ENCODE measurements at regions not wholly inside any gene's neighbourhood (a gene's known extent, or its start where the extent isn't known, plus 50 kb on each side); places are given as distances from the start of the nearest gene placed in this dataset.
"Not testable (repeated sequence)": the region's sequence is repeated elsewhere in the genome, so short reads cannot be mapped to it uniquely, and the experiment has no call there.

DNA sequence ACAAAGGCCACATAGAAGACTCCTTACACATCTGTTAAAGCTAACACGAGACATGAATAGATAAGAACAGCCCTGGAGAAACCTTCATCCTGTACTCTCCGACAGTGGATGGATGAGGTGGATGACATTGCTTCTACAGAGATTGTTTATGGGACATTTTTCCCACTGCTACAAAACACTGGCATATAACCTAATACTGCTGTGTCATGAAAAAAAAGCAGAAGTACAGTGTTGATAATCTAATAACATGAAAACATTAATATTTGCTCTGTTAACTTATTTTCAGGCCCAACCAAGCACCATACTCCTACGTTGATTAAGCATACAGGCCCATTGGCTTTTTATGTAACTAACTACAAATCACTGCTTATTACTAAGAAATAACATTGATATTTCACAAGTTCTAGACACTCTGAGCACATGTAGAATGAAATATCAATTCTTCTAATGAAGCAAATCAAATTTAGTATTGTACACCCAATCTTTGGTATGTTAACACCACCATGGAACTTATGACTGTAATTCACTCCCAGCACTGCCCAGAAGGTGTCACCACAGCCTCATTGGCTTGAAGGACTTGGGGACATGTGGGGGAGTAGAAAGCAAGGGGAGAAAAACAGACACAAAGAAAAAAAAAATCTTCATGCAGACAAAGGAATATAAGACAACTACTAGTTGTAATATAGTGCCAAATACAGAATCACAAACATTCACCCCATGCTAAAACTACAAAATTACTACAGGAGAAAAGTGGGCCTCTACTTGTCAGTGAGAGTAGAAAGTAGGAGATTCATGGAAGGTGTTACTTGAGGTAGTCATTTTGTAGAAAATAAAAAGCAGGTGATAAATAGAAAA, 330.0 kb upstream of the PMFBP1 start:
- DNase-seq = peak; percentile 71

DNA sequence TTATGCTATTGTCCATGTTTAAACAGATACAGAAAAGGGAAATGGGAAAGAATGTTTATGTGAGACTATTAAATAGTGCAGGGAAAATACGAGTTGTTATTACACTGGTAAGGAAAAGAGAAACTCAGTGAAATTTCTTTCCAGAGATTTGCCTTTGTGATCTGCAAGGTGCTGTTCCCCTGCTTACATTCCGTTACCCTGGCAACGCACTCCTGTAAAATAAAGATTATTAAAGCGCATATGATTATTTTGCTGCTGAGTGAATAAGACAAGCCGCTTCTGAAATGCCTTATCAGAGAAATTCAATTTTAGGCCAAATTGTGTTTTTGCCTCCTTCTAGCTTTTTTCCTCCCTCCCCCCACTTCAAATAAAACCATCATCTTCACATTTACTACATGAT, 328.6 kb upstream of the PMFBP1 start:
- no peak for DNase-seq

DNA sequence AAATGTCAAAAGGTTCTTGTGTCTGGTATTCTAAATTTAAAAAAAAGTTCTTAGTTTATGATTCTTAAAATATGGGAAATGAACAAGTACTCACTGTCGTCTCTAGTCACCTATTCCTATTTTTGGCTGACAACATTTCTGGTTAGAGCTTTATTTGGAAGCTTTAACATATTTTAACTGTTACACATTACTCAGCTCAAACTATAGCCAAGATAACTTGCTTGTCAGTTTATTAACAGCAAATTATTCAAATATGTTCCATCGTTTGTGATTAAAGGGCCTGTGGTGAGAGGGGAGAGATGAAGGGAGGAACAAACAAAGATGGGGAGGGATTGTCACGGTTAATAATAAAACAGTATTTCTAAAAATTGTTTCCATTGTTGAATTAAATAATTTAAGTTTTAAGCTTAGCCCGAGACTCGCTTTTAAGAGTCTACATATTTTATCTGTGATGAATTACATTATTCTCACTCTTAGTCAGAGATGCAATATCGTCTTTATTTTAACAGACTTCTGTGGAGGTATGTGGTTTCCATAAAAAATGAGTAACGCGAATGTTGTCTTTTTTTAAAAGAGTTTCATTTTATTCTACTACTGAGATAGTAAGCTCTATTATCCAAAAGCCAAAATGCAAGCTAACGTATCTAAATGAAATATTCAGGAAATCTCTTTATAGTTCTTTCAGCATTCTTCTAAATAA, 321.9 kb upstream of the PMFBP1 start:
- peak; percentile 74 for DNase-seq

DNA sequence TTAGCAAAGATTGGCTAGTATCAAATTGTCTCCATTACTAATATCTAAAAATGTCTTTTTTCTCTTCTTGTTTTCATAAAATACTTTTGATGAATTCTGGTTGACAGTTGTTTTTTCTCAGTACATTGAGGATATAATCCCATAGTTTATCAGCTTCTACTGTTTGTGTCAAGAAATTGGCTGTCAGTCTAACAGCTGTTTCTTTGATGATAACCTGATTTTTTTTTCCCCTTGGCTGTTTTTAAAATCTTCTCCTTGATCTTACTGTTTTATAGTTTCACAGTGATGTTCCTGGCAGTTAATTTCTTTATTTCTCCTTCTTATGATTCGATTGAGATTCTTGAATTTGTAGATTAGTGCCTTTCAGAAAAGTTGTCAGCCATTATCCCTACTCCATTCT, 315.3 kb upstream of the PMFBP1 start:
- DNase-seq = no peak

DNA sequence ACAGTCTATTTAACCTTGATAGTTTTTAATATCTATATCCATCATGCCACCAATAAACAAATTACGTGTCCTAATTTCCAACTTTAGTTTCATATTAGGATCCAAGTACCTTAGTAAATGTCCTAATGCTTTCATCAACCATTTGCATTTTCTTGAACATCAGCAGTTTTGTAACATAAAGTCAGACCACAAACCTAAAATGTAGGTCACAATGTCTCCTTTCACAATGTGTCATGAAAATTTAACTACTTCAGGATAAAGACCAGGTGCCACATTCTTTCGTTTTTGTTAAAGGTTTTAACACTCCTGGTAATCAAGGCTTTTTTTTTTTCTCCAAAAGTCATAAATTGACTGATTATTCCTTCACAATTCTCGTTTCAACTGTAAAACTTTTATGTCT, 310.7 kb upstream of the PMFBP1 start:
- DNase-seq = no peak

DNA sequence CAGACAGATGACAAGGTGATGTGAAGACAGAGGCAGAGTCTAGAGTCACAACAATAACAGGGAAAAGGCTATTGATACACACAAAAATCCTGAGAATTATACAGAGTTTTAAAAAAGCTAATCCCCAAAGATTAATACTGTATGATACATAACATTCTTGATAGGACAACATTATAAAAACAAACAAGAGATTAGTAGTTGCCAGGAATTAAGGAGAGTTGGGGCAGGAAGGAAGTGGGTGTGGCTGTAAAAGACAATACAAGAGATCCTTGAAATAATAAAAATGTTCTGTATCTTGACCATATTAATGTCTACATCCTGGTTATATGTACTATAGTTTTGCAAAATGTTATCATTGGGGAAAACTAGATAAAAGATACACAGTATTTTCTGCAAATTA, 309.5 kb upstream of the PMFBP1 start:
- peak; percentile 18 for DNase-seq

DNA sequence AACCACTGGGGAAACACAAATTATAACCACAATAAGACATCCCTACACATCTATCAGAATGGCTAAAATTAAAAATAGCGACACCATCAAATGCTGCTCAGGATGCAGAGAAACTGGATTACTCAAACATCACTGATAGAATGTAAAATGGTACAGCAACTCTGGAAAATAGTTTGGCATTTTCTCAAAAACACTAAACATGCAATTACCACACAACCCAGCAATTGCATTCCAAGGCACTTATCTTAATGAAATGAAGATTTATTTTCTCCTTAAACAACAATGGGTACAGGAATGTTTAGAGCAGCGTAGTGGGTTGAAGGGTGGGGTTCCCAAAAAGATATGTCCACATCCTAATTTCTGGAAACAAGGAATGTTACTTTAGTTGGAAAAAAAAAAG, 309.0 kb upstream of the PMFBP1 start:
- peak; percentile 28 for DNase-seq

DNA sequence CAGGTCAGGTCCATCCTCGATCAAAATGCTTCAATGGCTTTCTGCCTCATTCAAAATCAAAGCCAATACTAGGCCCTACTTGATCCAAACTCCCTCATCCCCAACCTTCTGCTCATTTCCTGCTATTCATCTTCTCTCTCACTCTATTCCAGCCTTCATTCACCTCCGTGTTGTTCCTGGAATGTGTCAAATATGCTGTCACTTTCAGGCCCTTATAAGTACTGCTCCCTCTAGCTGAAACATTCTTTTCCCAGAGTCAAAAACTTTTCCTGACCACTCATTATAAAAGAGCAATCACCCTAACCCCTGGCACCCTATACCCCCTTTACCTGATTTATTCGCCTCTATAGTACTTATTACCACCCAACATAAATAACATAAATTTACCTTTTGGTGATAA, 303.7 kb upstream of the PMFBP1 start:
- DNase-seq = no peak

DNA sequence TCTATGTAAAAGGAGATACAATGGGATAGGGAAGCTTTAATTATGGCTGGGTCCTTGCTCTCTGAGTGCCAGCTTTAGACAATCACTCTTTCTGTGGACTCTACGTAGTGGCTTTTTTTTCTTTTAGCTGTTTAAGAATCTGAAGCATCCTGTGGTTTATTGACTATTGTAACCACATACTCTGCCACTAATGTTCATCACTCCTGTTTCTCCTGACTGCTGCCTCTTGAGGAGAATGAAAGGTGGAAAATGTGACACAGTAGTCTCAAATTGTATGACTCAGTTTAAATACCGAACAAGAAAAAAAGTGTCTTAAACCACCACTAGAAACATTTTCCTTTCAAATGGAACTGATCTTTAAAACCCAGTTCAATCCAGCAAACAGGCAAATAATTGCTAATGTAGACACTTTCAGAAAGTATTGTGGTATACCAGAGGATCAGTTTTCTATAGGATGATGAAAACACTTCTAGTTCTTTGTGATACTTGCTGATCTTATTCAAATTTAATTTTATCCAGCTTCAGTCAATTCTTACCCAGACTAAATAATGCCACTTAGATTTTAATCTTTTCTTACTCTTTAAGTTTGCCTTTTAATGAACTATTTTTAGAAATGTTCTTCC, 302.7 kb upstream of the PMFBP1 start:
- DNase-seq = peak; percentile 83

DNA sequence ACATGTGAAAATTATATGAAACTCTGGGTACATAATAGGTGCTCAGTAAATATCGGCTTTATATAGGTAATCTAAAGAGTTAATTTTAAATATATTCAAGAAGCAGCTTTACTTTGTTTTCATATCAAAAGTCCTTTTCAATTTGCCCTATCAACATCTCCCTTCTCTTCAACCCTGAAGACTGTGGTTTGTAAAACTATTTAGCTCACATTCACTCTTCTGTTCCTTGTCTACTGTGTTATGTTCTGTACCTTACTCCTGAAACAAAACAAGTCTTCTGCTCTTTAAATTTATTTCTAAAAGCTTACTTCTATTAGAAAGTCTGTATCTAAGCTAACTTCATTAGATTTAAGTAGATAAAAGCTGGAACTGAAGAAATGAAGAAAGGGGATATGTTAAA, 301.7 kb upstream of the PMFBP1 start:
- DNase-seq = no peak

DNA sequence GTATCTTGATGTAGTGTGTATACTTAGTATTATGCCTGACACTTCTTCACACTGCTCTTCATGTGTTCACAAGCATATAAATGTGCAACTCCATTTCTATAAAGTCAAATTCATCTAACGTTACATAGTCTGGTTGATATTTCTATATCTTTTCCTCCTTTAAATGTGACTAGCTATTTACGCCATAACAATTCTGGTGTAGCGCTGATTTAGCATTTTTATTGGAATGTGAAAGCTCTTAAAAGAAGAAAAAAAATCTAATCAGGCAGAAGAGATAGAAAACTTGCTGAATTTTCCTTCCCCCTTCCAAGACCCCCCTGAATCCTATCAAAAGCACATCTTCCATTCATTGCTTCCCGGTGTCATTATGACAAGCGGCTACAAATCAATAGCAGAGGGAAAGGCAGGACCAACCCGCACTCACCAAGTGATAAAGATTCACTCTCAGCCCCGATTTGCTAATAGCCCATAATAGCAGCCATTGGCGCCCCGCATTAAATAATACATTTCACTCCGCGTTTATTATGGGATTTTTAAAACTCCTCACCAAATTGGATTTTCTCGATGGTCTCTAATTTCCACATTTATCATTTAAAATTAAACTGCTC, 299.5 kb upstream of the PMFBP1 start:
- no peak for DNase-seq

DNA sequence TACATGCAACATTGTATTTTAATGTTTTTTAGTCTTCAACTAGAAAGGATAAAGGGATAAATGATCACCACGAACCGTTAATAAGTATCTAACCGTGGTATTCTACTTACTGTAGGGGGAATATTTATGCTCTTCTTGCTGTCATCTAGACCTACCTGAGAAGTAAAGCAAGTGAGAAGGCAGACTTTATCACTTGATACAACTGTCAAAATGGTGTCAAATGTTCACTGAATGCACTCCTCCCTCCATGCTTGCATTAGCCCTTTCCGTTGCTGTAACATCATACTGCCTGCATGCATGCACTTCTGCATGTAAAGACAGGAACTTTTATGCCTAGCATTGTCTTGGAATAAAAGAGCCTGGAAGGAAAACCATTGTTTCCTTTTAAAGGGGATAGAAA, 298.6 kb upstream of the PMFBP1 start:
- DNase-seq = no peak

DNA sequence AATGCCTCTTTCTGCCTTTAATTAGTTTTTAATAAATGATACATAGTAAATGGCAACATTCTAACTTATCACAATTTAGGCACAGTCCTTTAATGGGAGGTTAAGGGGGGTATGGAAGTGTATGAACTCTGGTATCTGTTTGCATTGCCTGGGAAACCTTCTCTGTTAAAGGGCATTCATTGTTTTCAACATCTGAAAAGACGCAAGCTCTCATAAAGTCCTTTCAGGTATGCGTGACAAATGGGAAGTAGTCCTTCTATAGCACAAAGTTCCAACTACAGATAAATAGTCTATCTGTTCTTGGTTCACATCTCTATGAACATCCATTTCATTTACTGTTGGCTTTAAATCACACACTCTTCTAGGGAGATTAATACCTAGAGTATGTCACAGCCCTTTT, 298.0 kb upstream of the PMFBP1 start:
- no peak for DNase-seq

DNA sequence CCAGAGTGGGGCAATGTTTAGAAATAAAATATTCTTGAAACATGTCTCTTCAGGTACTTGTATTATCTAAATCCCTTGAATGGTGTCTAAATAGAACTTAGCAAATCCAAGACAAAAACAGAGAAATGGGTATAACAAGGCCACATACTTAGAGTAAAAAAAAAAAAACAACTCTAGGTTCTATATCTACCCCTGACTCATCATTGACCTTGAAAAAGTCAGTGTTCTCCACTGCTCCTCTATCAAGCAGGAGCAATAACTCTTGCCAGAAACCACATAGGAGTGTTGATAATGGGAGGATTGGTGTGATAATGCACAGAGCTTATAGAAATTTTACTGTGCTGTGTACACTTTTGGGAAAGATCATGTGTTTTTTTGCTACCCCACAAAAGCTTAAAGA, 296.6 kb upstream of the PMFBP1 start:
- no peak for DNase-seq

DNA sequence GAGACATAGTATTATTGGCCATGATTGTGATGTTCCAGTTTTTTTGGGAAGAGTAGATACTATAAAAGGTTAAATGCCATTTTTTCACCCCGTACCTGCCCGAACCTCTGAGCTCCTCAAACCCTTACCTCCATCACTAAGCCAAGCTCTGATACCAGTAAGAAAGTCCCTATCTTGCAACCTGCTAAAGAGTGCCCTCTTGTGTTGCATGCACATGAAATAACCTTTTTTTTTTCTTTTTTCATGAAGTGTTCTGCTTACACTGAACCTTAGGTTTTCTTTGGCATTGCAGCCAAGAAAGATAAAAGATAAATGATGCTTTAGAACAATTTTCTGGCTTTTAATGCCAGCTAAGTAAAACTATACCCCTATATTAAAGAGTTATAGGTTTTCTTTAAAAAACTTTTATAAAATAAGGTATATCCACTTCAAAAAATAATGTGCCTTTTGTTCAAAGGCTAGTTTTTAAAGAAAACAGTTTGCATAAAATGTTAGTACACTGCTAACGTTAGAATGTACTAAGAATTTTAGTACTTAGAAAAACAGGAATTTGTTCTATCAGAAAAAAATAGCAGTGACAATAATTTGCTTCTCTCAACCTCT, 295.3 kb upstream of the PMFBP1 start:
- peak; percentile 38 for DNase-seq

DNA sequence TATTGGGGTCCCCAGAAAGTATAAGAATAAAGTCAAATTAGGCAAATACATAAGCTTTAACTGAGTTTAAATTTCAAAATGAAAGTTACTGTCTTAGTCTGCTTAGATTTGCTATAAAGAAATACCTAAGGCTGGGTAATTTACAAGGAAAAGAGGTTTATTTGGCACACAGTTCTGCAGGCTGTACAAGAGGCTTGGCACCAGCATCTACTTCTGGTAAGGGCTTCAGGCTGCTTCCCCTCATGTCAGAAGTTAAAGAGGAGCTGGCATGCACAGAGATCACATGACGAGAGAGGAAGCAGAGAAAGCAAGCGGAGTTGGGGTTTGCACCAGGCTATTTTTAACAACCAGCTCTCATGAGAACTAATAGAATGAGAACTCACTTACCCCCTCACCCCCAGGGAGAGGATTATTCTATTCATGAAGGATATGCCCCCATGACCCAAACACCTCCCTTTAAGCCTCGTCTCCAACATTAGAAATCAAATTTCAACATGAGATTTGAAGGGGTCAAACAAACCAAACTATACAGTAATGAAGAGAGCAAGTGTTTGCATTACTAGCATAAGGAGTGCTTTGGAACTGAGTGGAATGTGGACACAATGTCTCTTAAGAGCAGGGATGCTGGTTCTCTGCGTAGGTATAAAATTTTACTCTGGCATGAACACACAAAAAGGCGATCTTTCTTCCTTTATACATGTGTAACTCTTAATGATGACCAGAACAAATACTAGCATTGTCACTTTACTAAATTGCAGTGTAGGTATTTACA, 292.8 kb upstream of the PMFBP1 start:
- DNase-seq = no peak

DNA sequence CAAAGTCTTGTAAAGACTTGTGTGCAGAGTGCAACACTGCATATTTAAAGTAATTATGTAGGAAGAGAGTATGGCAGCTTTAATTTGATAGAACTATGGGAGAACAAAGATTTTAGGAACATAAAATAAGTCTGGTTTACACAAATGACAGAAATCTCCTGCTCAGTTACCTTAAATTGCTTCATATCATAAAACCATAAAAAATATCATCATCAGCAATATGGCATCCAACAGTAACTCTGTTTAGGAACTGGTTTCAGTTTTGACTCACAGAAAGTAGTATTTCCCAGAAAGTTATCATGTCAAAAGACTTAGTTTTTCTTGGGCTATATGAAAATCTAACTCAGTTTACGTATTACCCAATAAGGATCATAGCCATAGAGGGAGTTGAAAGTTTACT, 292.1 kb upstream of the PMFBP1 start:
- no peak for DNase-seq

DNA sequence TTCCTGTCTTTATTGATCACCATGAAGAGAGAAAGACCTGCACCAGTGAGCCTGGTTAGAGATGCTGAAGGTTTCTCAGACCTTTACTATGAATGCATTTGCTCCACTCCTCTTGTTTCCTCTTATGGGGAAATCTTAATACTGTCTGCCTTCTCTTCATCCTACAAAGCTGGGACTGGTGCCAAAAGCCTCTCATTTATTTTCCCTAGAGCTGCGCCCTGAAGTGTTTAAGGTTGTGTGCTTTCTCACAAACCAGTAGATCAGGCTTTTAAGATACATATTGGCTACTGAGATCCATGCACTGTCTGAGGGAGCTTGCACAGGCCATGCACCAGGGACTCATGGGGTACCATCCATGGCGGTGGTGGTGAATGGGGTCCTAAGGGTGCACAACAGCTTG, 286.1 kb upstream of the PMFBP1 start:
- no peak for DNase-seq

DNA sequence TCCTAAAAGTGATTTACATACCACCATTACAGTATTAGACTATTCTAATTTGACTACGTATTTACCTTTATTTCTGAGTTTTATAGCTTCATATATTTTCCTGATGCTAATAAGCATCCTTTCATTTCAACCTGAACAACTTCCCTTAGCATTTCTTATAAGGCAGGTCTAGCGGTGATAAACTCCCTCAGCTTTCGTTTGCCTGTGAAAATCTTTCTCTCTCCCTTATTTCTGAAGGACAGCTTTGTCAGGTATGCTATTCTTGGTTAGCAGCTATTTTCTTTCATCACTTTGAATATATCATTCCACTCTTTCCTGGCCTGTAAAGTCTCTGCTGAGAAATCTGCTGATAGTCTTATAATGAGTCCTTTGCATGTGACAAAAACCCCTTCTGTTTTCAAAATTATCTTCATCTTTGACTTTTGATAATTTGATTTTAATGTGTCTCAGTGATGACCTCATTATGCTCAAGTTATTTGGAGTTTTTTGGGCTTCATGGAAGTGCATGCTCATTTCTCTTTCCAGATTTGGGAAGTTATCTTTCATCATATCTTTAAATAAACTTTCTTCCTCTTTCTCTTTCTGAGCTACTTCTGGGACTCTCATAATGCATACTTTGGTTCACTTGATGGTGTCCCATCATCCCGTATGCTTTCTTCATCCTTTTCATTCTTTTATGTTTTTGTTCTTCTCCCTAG, 285.4 kb upstream of the PMFBP1 start:
- DNase-seq = no peak

DNA sequence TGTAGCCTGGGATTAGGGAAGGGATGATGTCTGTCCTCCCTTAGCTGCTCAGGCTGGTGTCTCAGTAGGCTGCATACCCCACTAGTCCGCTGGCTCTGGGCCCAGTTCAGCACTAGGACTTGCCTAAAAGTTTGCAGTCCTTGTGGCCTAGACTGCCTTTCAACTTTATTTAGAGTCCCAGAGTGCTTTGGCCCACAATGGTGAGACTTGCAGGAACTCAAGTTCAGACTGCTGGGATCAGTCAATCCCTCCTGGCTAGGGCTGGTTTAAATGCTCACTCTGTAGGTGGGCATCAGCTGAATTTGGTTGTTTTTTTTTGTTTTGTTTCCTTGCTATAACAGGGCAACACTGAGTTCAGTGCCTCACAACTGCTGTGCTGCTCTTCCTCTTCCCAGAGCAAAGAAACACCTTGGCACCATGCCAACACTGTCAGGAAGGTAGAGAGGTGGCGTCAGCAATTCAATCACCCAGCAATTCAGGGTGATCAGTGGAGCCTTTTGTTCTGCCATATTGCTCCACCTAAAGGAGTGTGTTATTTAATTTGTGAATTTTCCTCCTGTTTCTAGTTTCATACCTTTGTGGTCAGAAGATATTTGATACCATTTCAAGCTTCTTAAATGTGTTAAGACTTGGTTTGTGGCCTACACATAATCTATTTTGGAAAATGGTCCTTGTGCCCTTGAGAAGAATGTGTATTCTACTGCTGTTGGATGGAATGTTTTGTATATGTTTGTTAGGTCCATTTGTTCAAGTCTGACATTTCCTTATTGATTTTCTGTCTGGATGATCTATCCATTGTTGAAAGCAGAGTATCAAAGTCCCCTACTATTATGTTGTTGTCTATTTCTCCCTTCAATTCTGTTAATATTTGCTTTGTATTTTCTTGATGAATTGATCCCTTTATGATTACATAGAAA, 284.0 kb upstream of the PMFBP1 start:
- no peak for DNase-seq

DNA sequence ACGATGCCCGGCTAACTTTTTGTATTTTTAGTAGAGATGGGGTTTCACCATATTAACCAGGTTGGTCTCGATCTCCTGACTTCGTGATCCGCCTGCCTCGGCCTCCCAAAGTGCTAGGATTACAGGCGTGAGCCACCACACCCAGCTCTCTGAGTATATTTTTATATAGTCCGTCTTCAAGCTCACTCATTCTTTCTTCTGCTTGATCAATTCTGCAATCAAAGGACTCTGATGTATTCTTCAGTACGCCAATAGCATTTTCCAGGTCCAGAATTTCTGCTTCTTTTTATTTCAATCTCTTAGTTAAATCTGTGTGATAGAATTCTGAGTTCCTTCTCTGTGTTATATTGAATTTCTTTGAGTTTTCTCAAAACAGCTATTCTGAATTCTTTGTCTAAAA, 281.9 kb upstream of the PMFBP1 start:
- not testable (repeated sequence) for DNase-seq
